PC-3 (cell line): ENCODE measurements at regions not wholly inside any gene's neighbourhood (a gene's known extent, or its start where the extent isn't known, plus 50 kb on each side); places are given as distances from the start of the nearest gene placed in this dataset.

Experiments
- ATAC-seq: fragments of 200-7000 bp; cut with Tn5 transposase; 2 replicates; pipeline ENCODE4 v1.9.1; 2020; ENCODE audit warnings: mild to moderate bottlenecking, moderate library complexity
- BruUV-seq: library from RNA; stranded (reverse); fragments of 400-500 nt; replicated peaks from 2 replicates; lab custom pipeline; 2021; lab: Mats Ljungman, UMichigan
- CTCF ChIA-PET: fragments of 300-600 bp; sonication (Branson Sonifier 250); formaldehyde crosslinking; loops from one replicate; lab custom pipeline; 2022; ENCODE audit warnings: antibody characterized with exemption; lab: Charles Lee
- POLR2A ChIA-PET: fragments of 300-600 bp; sonication (Branson Sonifier 250); formaldehyde crosslinking; loops from one replicate; lab custom pipeline; 2022; ENCODE audit warnings: antibody characterized with exemption; ENCODE audit not compliant: unreplicated experiment; lab: Charles Lee
- DNase-seq: peaks from one replicate; pipeline ENCODE4 v3.0.0-alpha.2; 2015
- H2AFZ ChIP-seq: fragments of 300-600 bp; sonication (generic); 2 replicates; pipeline ENCODE4 v1.6.0; 2016; ENCODE audit warnings: antibody characterized with exemption, low read length
- H3F3A ChIP-seq: fragments of 300-600 bp; sonication (generic); one replicate; pipeline ENCODE4 v1.6.0; 2017; ENCODE audit warnings: antibody characterized with exemption, low read length, control low read depth, mild to moderate bottlenecking; ENCODE audit not compliant: unreplicated experiment
- H3K27ac ChIP-seq: fragments of 300-600 bp; sonication (generic); 2 replicates; pipeline ENCODE4 v1.5.1; 2016; ENCODE audit warnings: mild to moderate bottlenecking, low read length
- H3K27me3 ChIP-seq: fragments of 300-600 bp; sonication (generic); 2 replicates; pipeline ENCODE4 v1.6.1; 2016; ENCODE audit warnings: low read length, mixed read lengths
- H3K36me3 ChIP-seq: fragments of 300-600 bp; sonication (generic); 2 replicates; pipeline ENCODE4 v1.6.1; 2016; ENCODE audit warnings: low read depth, mixed run types, low read length, mixed read lengths
- H3K4me1 ChIP-seq: fragments of 300-600 bp; sonication (generic); 2 replicates; pipeline ENCODE4 v1.5.1; 2016; ENCODE audit warnings: low read length; ENCODE audit not compliant: insufficient read depth
- H3K4me2 ChIP-seq: fragments of 300-600 bp; sonication (generic); 2 replicates; pipeline ENCODE4 v1.6.0; 2016; ENCODE audit warnings: low read length
- H3K4me3 ChIP-seq: fragments of 300-600 bp; sonication (generic); 2 replicates; pipeline ENCODE4 v1.5.1; 2016; ENCODE audit warnings: mild to moderate bottlenecking, low read length, mixed read lengths
- H3K79me2 ChIP-seq: fragments of 300-600 bp; sonication (generic); 2 replicates; pipeline ENCODE4 v1.6.1; 2017; ENCODE audit warnings: low read length, mixed read lengths
- H3K9ac ChIP-seq: fragments of 300-600 bp; sonication (generic); 2 replicates; pipeline ENCODE4 v1.6.0; 2016; ENCODE audit warnings: mild to moderate bottlenecking, low read length
- H3K9me2 ChIP-seq: fragments of 300-600 bp; sonication (generic); replicated peaks from 2 replicates; pipeline ENCODE4 v1.6.1; 2016; ENCODE audit warnings: mixed run types, low read length, mixed read lengths
- H3K9me3 ChIP-seq: fragments of 300-600 bp; sonication (generic); 2 replicates; pipeline ENCODE4 v1.6.1; 2016; ENCODE audit warnings: low read length, mixed read lengths
- H4K20me1 ChIP-seq: fragments of 300-600 bp; sonication (generic); 2 replicates; pipeline ENCODE4 v1.6.1; 2016; ENCODE audit warnings: low read length, mixed read lengths
- EZH2 ChIP-seq: fragments of 300-600 bp; sonication (generic); IDR thresholded peaks from one replicate; pipeline ENCODE4 v1.6.1; 2017; ENCODE audit warnings: antibody characterized with exemption, mild to moderate bottlenecking, low read length; ENCODE audit not compliant: unreplicated experiment
- EZH2phosphoT487 ChIP-seq: fragments of 300-600 bp; sonication (generic); IDR thresholded peaks from 2 replicates; pipeline ENCODE4 v1.6.1; 2018; ENCODE audit warnings: mild to moderate bottlenecking, antibody characterized with exemption, low read length, borderline replicate concordance
- intact Hi-C: fragments of 100-400 bp; cut with micrococcal nuclease; formaldehyde crosslinking; loops from 2 replicates; pipeline ENCODE4 v1.9.0; 2023
- TF ChIP-seq, protein P1 (sequence below): fragments of 300-600 bp; sonication (generic); conservative IDR thresholded peaks from 2 replicates; pipeline ENCODE4 v1.5.1; 2017; ENCODE audit warnings: antibody characterized with exemption, low read depth, mild to moderate bottlenecking, low read length

DNA sequence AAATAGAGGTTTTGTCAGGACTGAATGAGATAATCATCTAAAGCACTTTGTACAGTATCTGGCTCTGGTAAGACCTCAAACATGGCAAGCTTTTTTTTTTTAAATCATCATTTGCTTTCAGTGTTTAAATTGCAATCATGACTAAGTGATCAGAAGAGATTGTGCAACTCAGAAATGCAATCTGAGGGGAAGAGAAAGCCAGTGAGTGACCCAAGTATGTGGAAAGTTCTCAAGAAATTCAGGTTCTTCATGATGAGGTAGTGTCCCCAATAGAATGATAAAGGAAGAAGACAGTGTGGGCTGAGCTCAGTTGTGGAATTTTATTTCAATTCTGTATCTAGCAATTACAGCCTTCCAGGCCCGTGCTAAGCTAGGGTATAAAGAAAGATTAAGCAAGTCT, 132.2 kb upstream of the TBC1D5 start:
- no peak overlapping the region for H3K4me3 ChIP-seq
- H3K79me2 ChIP-seq: no peaks in the 10 kb centered on the region
- POLR2A ChIA-PET: no interaction called here
- no peak overlapping the region for H3K4me2 ChIP-seq
- no peaks in the 10 kb centered on the region for H3K9me2 ChIP-seq
- H3K4me1 ChIP-seq: no peaks in the 10 kb centered on the region
- no TSS peak for BruUV-seq
- no peak overlapping the region for H2AFZ ChIP-seq
- H3K27ac ChIP-seq: no peak overlapping the region
- no peaks in the 10 kb centered on the region for H3F3A ChIP-seq
- no peaks in the 10 kb centered on the region for H3K27me3 ChIP-seq
- TF ChIP-seq, protein P1, sequence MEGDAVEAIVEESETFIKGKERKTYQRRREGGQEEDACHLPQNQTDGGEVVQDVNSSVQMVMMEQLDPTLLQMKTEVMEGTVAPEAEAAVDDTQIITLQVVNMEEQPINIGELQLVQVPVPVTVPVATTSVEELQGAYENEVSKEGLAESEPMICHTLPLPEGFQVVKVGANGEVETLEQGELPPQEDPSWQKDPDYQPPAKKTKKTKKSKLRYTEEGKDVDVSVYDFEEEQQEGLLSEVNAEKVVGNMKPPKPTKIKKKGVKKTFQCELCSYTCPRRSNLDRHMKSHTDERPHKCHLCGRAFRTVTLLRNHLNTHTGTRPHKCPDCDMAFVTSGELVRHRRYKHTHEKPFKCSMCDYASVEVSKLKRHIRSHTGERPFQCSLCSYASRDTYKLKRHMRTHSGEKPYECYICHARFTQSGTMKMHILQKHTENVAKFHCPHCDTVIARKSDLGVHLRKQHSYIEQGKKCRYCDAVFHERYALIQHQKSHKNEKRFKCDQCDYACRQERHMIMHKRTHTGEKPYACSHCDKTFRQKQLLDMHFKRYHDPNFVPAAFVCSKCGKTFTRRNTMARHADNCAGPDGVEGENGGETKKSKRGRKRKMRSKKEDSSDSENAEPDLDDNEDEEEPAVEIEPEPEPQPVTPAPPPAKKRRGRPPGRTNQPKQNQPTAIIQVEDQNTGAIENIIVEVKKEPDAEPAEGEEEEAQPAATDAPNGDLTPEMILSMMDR: no peak
- no peak for TF ChIP-seq EZH2
- no peak for TF ChIP-seq EZH2phosphoT487
- no peaks in the 10 kb centered on the region for H4K20me1 ChIP-seq
- no peaks in the 10 kb centered on the region for H3K36me3 ChIP-seq
- intact Hi-C loops: no loop called here
- H3K9me3 ChIP-seq: no peaks in the 10 kb centered on the region
- CTCF ChIA-PET: no interaction called here
- DNase-seq (no peak), ATAC-seq (no peak)
- H3K9ac ChIP-seq: no peak overlapping the region

DNA sequence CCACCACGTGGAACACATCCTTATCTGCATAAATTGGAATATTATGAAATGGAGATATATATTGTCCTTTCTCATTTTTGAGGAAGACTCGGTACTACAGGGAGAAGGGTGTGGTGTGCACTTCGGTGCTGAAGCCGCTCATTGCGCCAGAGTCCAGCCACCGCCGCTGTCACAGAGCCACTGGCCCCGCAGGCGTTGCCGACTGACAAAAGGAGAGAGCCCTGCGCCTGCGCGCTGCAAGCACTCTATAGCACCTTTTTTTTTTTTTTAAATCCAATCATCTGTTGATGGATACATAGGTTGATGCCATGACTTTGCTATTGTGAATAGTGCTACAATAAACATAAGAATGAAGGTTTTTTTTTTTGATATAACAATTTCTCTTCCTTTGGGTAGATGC, 130.0 kb upstream of the TBC1D5 start:
- ATAC-seq (no peak), DNase-seq (no peak)
- H3K4me2 ChIP-seq: no peak overlapping the region
- H4K20me1 ChIP-seq: no peaks in the 10 kb centered on the region
- BruUV-seq: no TSS peak
- CTCF ChIA-PET: no interaction called here
- H2AFZ ChIP-seq: no peak overlapping the region
- intact Hi-C loops: no loop called here
- no peaks in the 10 kb centered on the region for H3K4me1 ChIP-seq
- no peaks in the 10 kb centered on the region for H3K9me3 ChIP-seq
- no peaks in the 10 kb centered on the region for H3F3A ChIP-seq
- H3K9me2 ChIP-seq: no peaks in the 10 kb centered on the region
- H3K27me3 ChIP-seq: no peaks in the 10 kb centered on the region
- H3K79me2 ChIP-seq: no peaks in the 10 kb centered on the region
- H3K36me3 ChIP-seq: no peaks in the 10 kb centered on the region
- no peak overlapping the region for H3K4me3 ChIP-seq
- no peak overlapping the region for H3K27ac ChIP-seq
- H3K9ac ChIP-seq: no peak overlapping the region
- TF ChIP-seq, protein P1: no peak
- TF ChIP-seq EZH2 (no peak), EZH2phosphoT487 (no peak)
- POLR2A ChIA-PET: no interaction called here

DNA sequence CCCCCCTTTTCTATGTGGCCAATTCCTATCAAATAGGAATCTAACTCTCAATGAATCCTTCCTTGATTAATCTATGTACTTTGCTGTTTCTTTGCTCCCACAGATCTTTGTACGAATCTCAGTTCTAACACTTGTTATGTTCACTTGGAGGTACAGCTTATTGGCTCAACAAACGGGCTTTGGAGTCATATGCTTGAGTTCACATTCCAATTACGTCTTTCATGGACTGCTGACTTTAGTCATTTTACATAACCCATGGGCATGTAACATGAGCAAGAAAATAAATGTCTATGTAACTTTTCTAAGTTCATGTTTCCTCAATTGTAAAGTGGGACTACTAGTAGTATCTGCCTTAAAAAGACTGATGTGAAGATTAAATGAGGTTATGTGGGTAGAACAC, 123.2 kb upstream of the TBC1D5 start:
- Histone ChIP-seq H3K4me2 (no peak overlapping the region), H2AFZ (no peak overlapping the region), H3K9ac (no peak overlapping the region), H3K9me2 (no peaks in the 10 kb centered on the region), H3K27ac (no peak overlapping the region), H3K4me3 (no peak overlapping the region), H3K27me3 (no peaks in the 10 kb centered on the region), H3F3A (no peaks in the 10 kb centered on the region), H4K20me1 (no peaks in the 10 kb centered on the region), H3K9me3 (no peaks in the 10 kb centered on the region), H3K4me1 (no peaks in the 10 kb centered on the region), H3K36me3 (no peaks in the 10 kb centered on the region), H3K79me2 (no peaks in the 10 kb centered on the region)
- BruUV-seq: no TSS peak
- ChIA-PET CTCF (no interaction called here), POLR2A (no interaction called here)
- TF ChIP-seq, protein P1: no peak
- TF ChIP-seq EZH2 (no peak), EZH2phosphoT487 (no peak)
- ATAC-seq (no peak), DNase-seq (no peak)
- intact Hi-C loops: no loop called here
